ENCODE measurements at regions not wholly inside any gene's neighbourhood (a gene's known extent, or its start where the extent isn't known, plus 50 kb on each side); places are given as distances from the start of the nearest gene placed in this dataset.
"Not testable (repeated sequence)": the region's sequence is repeated elsewhere in the genome, so short reads cannot be mapped to it uniquely, and the experiment has no call there.

- TF ChIP-seq, protein P1, sequence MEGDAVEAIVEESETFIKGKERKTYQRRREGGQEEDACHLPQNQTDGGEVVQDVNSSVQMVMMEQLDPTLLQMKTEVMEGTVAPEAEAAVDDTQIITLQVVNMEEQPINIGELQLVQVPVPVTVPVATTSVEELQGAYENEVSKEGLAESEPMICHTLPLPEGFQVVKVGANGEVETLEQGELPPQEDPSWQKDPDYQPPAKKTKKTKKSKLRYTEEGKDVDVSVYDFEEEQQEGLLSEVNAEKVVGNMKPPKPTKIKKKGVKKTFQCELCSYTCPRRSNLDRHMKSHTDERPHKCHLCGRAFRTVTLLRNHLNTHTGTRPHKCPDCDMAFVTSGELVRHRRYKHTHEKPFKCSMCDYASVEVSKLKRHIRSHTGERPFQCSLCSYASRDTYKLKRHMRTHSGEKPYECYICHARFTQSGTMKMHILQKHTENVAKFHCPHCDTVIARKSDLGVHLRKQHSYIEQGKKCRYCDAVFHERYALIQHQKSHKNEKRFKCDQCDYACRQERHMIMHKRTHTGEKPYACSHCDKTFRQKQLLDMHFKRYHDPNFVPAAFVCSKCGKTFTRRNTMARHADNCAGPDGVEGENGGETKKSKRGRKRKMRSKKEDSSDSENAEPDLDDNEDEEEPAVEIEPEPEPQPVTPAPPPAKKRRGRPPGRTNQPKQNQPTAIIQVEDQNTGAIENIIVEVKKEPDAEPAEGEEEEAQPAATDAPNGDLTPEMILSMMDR (IDR thresholded peaks at IDR 0.05; ENCODE audit: insufficient read depth, missing control alignments) = no peak
- DNase-seq (ENCODE audit: insufficient read length, low spot score) (no peak), FAIRE-seq (no peak)
Observed at GRCh38 chr9:97176206-97176605, 131.3 kb upstream of the CCDC180 start.

DNA sequence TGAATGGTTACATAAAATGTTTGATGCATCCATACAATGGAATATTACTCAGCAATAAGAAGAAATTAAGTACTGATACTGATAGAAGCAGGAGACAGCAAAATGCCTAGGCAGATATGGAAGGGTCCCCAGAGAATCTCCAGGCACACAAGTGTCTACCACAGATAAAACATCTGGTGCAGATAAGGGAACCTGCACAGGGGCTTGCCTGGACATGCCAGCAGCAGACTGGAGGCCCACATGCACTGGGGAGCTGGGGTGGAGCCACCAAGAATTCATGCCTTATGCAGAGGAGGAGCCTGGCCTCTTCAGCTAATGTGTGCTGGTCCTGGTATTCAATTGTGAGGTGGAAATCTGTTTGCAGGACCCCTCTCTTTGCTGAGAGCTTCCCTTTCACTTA, 129.2 kb upstream of the CTSV start:
- not testable (repeated sequence) for DNase-seq (ENCODE audit: insufficient read length, low spot score); FAIRE-seq

GRCh38 chr9:97166496-97167138, 127.7 kb upstream of the CTSV start:
- not testable (repeated sequence) for DNase-seq (ENCODE audit: insufficient read length, low spot score); FAIRE-seq

DNA sequence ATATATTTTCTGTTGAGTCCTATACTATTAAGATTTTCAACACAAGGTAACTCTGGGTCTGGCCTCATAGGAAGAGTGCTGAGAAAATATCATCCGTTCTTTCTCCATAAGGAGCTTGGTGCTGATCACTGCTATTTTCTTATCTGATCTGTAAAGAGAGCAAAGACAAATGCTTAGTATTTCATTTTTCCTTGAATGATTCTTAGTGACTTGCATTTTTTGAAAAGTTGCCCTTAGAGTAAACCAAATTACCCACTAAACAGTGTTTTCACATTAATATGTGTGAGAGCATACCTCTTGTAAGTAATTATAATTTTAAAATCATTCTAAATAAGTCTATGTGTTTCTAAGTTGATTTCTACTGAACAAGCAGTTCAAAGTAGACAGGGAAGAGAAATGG, 121.3 kb upstream of the CTSV start:
- FAIRE-seq (no peak), DNase-seq (ENCODE audit: insufficient read length, low spot score) (no peak)
- TF ChIP-seq, protein P1 (IDR thresholded peaks at IDR 0.05; ENCODE audit: insufficient read depth, missing control alignments) = no peak

- FAIRE-seq; DNase-seq (ENCODE audit: insufficient read length, low spot score): not testable (repeated sequence)
Observed at GRCh38 chr9:97158722-97159121, 119.8 kb upstream of the CTSV start.

DNA sequence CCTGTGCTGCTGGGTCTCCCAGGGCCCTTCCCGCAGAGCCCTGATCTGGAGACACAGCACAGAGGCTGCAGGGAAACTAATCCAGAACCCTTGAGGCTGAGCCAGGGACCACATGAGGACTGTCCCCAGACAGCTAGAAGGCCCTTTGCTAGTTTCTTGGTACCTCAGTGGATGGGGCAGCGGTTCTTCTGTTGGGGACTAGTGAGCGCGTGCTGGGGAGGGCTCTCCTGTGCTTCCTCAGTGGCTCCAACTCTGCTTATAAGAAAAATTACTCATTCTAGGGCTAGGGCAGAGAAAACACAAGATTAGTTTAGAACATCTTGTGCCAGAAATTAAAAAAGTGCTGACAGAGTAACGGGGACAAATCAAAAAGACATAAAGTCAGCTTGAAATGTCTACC, 116.5 kb upstream of the CTSV start:
- not testable (repeated sequence) for DNase-seq (ENCODE audit: insufficient read length, low spot score); FAIRE-seq

GRCh38 chr9:97153967-97154366, 115.0 kb upstream of the CTSV start:
- no peak for DNase-seq (ENCODE audit: insufficient read length, low spot score)
- FAIRE-seq = no peak
- TF ChIP-seq, protein P1 (IDR thresholded peaks at IDR 0.05; ENCODE audit: insufficient read depth, missing control alignments) = no peak

DNA sequence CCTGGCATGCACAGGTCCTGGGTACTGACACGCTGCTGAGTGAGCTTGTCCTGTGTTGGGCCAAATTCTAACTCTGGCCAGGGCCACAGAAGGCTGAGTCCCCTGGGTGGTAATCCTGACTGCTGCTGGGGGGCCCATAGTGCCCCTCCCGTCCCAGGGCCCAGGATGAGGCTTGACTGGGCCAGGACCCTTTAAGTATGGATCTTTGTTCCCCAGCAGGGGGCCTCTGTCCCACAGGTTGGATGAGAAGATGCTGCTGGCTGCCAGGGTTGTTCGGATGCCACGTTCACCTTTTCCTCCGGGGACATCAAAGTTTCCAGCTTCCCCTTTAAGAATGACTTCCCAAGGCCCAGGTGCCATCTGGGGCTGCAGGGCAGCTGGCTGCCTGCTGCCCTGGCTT, 114.2 kb upstream of the CTSV start:
- not testable (repeated sequence) for FAIRE-seq; DNase-seq (ENCODE audit: insufficient read length, low spot score)

- DNase-seq (ENCODE audit: insufficient read length, low spot score); FAIRE-seq: not testable (repeated sequence)
Observed at GRCh38 chr9:97150471-97150870, 111.5 kb upstream of the CTSV start.

GRCh38 chr9:97148428-97148827, 109.5 kb upstream of the CTSV start:
- not testable (repeated sequence) for DNase-seq (ENCODE audit: insufficient read length, low spot score); FAIRE-seq

GRCh38 chr9:97145680-97146079, 106.7 kb upstream of the CTSV start:
- not testable (repeated sequence) for DNase-seq (ENCODE audit: insufficient read length, low spot score); FAIRE-seq

GRCh38 chr9:97140566-97140965, 101.6 kb upstream of the CTSV start:
- FAIRE-seq = no peak
- TF ChIP-seq, protein P1 (IDR thresholded peaks at IDR 0.05; ENCODE audit: insufficient read depth, missing control alignments) = no peak

More at GRCh38 chr9:97140566-97140965, 101.6 kb upstream of the CTSV start:
- no peak for DNase-seq (ENCODE audit: insufficient read length, low spot score)
